SK-N-SH (cell line): ENCODE measurements at regions not wholly inside any gene's neighbourhood (a gene's known extent, or its start where the extent isn't known, plus 50 kb on each side); places are given as distances from the start of the nearest gene placed in this dataset.

Experiments
- CTCF ChIP-seq: fragments of 200-600 bp; sonication (generic); IDR thresholded peaks from 2 replicates; pipeline ENCODE4 v1.6.1; 2017; ENCODE audit warnings: antibody characterized with exemption, mild to moderate bottlenecking, moderate library complexity
- EP300 ChIP-seq, 2 experiments: IDR thresholded peaks; 2 replicates each; pipeline versions ENCODE4 v1.4.0 to v1.6.1; 2012; ENCODE audit warnings: borderline replicate concordance in 1 of 2, low read depth in 1 of 2, low read length in 1 of 2
- TAF1 ChIP-seq: IDR thresholded peaks from 2 replicates; pipeline ENCODE4 v1.6.1; 2012; ENCODE audit warnings: low read depth, mild to moderate bottlenecking, low read length, moderate library complexity, borderline replicate concordance
- YY1 ChIP-seq: IDR thresholded peaks from 2 replicates; pipeline ENCODE4 v1.4.0; 2012; ENCODE audit warnings: low read depth, mild to moderate bottlenecking

- TF ChIP-seq EP300 (IDR thresholded peaks at IDR 0.05; ENCODE audit: borderline replicate concordance in 1 of 2, low read depth in 1 of 2, low read length in 1 of 2) (no peak), CTCF (no peak), TAF1 (no peak), YY1 (no peak)
Measured at GRCh38 chr1:211194826-211195225, 60.9 kb upstream of the KCNH1 start.
